AG04449 (cell line): ENCODE measurements at regions not wholly inside any gene's neighbourhood (a gene's known extent, or its start where the extent isn't known, plus 50 kb on each side); places are given as distances from the start of the nearest gene placed in this dataset.

ENCODE experiments used
- CTCF ChIA-PET: fragments of 350-600 bp; formaldehyde crosslinking; extraction: SDS; loops from one replicate; lab custom pipeline; 2021; ENCODE audit warnings: antibody characterized with exemption; lab: Yijun Ruan, JAX
- POLR2A ChIA-PET: fragments of 400-600, 350-600 bp; formaldehyde crosslinking; extraction: SDS; loops from one replicate; lab custom pipeline; 2020; ENCODE audit warnings: antibody characterized with exemption, inconsistent platforms; lab: Yijun Ruan, JAX
- DNase-seq: peaks from one replicate; pipeline ENCODE4 v3.0.0-alpha.2; 2010; ENCODE audit warnings: low read depth, low spot score
- H3K4me3 ChIP-seq: 2 replicates; pipeline ENCODE4 v1.5.1; 2011; ENCODE audit warnings: low read depth, mild to moderate bottlenecking, control low read depth, low read length
- CTCF ChIP-seq: IDR thresholded peaks from one replicate; pipeline ENCODE4 v1.5.1; 2011; ENCODE audit warnings: mild to moderate bottlenecking, moderate library complexity, low read length, control low read depth, inconsistent platforms; ENCODE audit not compliant: insufficient read depth; ENCODE audit errors: missing control alignments

- ChIA-PET CTCF (no interaction called here), POLR2A (no interaction called here)
- no peak for TF ChIP-seq CTCF
- H3K4me3 ChIP-seq, result no peak overlapping the region
- no peak for DNase-seq
Measured at GRCh38 chr6:54776891-54777290, 69.7 kb upstream of the FAM83B start.

GRCh38 chr6:54778731-54779130, 67.8 kb upstream of the FAM83B start:
- CTCF ChIA-PET, result no interaction called here
- no peak overlapping the region for H3K4me3 ChIP-seq
- TF ChIP-seq CTCF, result no peak
- POLR2A ChIA-PET, result no interaction called here
- DNase-seq, result no peak

GRCh38 chr6:54784011-54784410, 62.6 kb upstream of the FAM83B start:
- DNase-seq, result no peak
- CTCF ChIA-PET, result interaction anchor here (1.0 kb wide), 1 partner anchor 26 kb away, joined by 3 read pairs; no protein-coding TSS in a partner anchor
- POLR2A ChIA-PET, result no interaction called here
- no peak overlapping the region for H3K4me3 ChIP-seq
- TF ChIP-seq CTCF, result no peak

- H3K4me3 ChIP-seq, result no peak overlapping the region
- POLR2A ChIA-PET, result no interaction called here
- TF ChIP-seq CTCF, result no peak
- CTCF ChIA-PET, result no interaction called here
- DNase-seq, result no peak
Measured at GRCh38 chr6:54786154-54786553, 60.4 kb upstream of the FAM83B start.

GRCh38 chr6:54787825-54788224, 58.7 kb upstream of the FAM83B start:
- POLR2A ChIA-PET, result no interaction called here
- CTCF ChIA-PET, result interaction anchor here (1.0 kb wide), 1 partner anchor 69 kb away, joined by 3 read pairs; no protein-coding TSS in a partner anchor
- no peak for TF ChIP-seq CTCF

More at GRCh38 chr6:54787825-54788224, 58.7 kb upstream of the FAM83B start:
- no peak overlapping the region for H3K4me3 ChIP-seq
- no peak for DNase-seq
